B cell (primary cell): ENCODE measurements at regions not wholly inside any gene's neighbourhood (a gene's known extent, or its start where the extent isn't known, plus 50 kb on each side); places are given as distances from the start of the nearest gene placed in this dataset.

Source experiments
- CTCF ChIP-seq: fragments of 200-600 bp; IDR thresholded peaks from one replicate; pipeline ENCODE4 v1.8.0; 2022; ENCODE audit warnings: antibody characterized with exemption, mild to moderate bottlenecking
- EZH2 ChIP-seq: IDR thresholded peaks from 2 replicates; pipeline ENCODE4 v1.6.1; 2012; ENCODE audit warnings: borderline replicate concordance, low read depth, mild to moderate bottlenecking, moderate library complexity, low read length; ENCODE audit not compliant: insufficient read depth, poor library complexity, severe bottlenecking

- no peak for TF ChIP-seq CTCF
- no peak for TF ChIP-seq EZH2
Observed at GRCh38 chr15:95880031-95880570, 450.4 kb upstream of the NR2F2 start.
